Activated CD4-positive, alpha-beta T cell treated with anti-CD3 and anti-CD28 coated beads for 48 hours (primary cell): ENCODE measurements at regions not wholly inside any gene's neighbourhood (a gene's known extent, or its start where the extent isn't known, plus 50 kb on each side); places are given as distances from the start of the nearest gene placed in this dataset.

ENCODE experiments used
- DNase-seq: peaks from one replicate; pipeline ENCODE4 v3.0.0-alpha.2; 2020

DNA sequence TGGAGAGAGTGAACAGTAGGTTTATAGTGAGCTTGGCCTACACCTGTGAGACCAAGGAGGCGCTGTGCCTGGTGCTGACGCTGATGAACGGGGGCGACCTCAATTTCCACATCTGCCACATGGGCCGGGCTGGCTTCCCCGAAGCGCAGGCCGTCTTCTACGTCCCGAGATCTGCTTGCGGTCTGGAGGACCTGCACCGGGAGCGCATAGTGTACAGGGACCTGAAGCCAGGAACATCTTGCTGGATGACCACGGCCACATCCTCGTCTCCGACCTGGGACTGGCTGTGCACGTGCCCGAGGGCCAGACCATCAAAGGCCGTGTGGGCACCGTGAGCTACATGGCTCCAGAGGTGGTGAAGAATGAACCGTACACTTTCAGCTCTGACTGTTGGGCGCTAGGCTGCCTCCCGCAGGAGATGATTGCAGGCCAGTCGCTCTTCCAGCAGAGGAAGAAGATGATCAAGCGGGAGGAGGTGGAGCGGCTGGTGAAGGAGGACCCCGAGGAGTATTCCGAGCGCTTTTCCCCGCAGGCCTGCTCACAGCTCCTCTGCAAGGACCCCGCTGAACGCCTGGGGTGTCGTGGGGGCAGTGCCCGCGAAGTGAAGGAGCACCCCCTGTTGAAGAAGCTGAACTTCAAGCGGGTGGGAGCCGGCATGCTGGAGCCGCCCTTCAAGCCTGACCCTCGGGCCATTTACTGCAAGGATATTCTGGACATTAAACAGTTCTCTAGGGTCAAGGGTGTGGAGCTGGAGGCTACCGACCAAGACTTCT is 139.0 kb downstream of the ZDHHC20 start:
- DNase-seq: no peak

DNA sequence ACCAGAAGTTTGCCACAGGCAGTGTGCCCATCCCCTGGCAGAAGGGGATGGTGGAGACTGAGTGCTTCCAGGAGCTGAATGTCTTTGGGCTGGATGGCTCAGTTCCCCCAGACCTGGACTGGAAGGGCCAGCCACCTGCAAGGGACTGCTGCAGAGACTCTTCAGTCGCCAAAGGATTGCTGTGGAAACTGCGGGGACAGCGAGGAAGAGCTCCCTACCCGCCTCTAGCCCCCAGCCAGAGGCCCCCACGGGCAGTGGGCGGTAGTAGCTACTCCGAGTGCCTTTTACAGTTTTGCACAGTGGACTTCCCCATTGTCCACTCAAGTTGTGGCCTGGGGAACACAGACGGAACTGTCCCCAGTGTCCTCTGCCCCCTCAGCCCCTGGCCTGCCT is 138.5 kb downstream of the ZDHHC20 start:
- DNase-seq: no peak

DNA sequence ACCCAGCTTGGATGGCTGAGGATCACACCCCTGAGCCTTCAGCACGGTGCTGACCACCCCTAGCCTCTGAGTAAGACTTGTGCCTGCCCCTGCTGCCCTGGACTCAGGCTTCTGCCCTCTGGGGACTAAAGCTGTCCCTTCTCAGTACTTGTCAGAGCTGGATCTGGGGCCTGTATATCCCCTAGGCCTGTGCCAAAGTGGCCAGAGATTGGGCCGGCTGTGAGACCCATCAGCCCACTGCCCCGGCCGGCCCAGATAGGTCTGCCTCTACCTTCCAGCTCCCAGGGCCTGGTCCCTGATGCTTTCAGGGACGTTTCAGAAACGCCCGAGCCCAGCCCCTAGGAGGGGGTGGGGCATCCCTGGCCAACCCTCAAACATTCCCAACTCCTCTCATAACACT is 137.8 kb downstream of the ZDHHC20 start:
- no peak for DNase-seq

DNA sequence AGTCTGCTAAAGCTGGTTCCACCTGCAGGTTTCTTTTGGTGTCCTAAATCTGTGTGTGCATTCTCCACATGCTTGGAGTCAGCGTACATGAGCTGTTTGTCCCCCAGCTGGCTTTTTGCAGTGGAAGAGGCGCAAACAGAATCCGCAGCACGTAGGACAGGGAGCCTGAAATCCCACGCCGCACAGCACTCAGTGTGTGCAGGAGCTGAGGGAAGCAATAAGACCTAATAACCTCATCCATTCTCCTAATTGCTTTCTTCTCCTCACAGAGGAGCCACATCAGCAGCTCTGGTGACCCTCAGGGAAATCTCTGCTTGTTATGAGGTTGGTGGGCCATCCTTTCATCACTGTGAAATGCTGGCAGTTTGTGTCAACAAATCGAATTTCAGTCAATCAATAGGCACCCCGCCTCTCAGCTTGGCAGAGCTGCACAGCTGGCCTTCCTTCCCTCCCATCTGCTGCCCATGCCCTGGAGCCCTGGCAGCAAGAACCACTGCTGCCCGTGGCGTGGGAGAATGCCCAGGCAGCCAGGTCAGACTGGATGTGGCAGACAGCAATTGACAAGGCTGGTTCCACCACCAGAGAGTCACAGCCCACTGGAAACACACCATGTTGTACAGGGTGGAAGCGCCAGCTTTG is 136.7 kb downstream of the ZDHHC20 start:
- DNase-seq: no peak
